Glutamatergic neuron (in vitro differentiated cells): ENCODE measurements at regions not wholly inside any gene's neighbourhood (a gene's known extent, or its start where the extent isn't known, plus 50 kb on each side); places are given as distances from the start of the nearest gene placed in this dataset.

Experiments used
- DNase-seq: peaks from one replicate; pipeline ENCODE4 v3.0.0; 2022
- H3K27ac Mint-ChIP-seq: one replicate; pipeline ENCODE4 v1.8.0; 2020; ENCODE audit warnings: mild to moderate bottlenecking, mixed read lengths, inconsistent platforms; ENCODE audit not compliant: unreplicated experiment
- H3K27me3 Mint-ChIP-seq: one replicate; pipeline ENCODE4 v1.8.0; 2020; ENCODE audit warnings: mild to moderate bottlenecking, moderate library complexity, mixed read lengths, inconsistent platforms; ENCODE audit not compliant: unreplicated experiment
- H3K36me3 Mint-ChIP-seq: one replicate; pipeline ENCODE4 v1.8.0; 2020; ENCODE audit warnings: mild to moderate bottlenecking, mixed read lengths, inconsistent platforms; ENCODE audit not compliant: unreplicated experiment
- H3K4me1 Mint-ChIP-seq: one replicate; pipeline ENCODE4 v1.8.0; 2020; ENCODE audit warnings: mild to moderate bottlenecking, low read depth, mixed read lengths, inconsistent platforms; ENCODE audit not compliant: unreplicated experiment
- H3K4me3 Mint-ChIP-seq: one replicate; pipeline ENCODE4 v1.8.0; 2020; ENCODE audit warnings: mild to moderate bottlenecking, mixed read lengths, inconsistent platforms; ENCODE audit not compliant: unreplicated experiment
- H3K9me3 Mint-ChIP-seq: one replicate; pipeline ENCODE4 v1.8.0; 2020; ENCODE audit warnings: mild to moderate bottlenecking, moderate library complexity, mixed read lengths, inconsistent platforms; ENCODE audit not compliant: unreplicated experiment
- CTCF ChIP-seq: fragments of 200-600 bp; sonication (generic); IDR thresholded peaks from one replicate; pipeline ENCODE4 v1.5.0; 2021; ENCODE audit not compliant: partially characterized antibody, unreplicated experiment

- peaks cover 6% of the 10 kb centered on the region for H3K27me3 Mint-ChIP-seq
- DNase-seq, result no peak
- peaks cover 4% of the 10 kb centered on the region for H3K4me1 Mint-ChIP-seq
- H3K27ac Mint-ChIP-seq, result no peak overlapping the region
- H3K36me3 Mint-ChIP-seq, result no peaks in the 10 kb centered on the region
- peaks cover 7% of the 10 kb centered on the region for H3K9me3 Mint-ChIP-seq
- no peak for TF ChIP-seq CTCF
- no peak overlapping the region for H3K4me3 Mint-ChIP-seq
Measured at GRCh38 chr15:77786956-77787355, 154.2 kb upstream of the LINGO1 start.

GRCh38 chr15:77786181-77786890 lies 153.6 kb upstream of the LINGO1 start:
- Mint-ChIP-seq H3K9me3 (peaks cover 7% of the 10 kb centered on the region), H3K4me1 (peaks cover 4% of the 10 kb centered on the region), H3K4me3 (no peak overlapping the region), H3K27ac (no peak overlapping the region), H3K27me3 (peaks cover 5% of the 10 kb centered on the region), H3K36me3 (no peaks in the 10 kb centered on the region)
- no peak for TF ChIP-seq CTCF
- no peak for DNase-seq

- H3K36me3 Mint-ChIP-seq, result peaks cover 12% of the 10 kb centered on the region
- peaks cover 4% of the 10 kb centered on the region for H3K9me3 Mint-ChIP-seq
- H3K4me1 Mint-ChIP-seq, result peaks cover 4% of the 10 kb centered on the region
- DNase-seq, result peak; percentile 60
- peak; percentile 62 for TF ChIP-seq CTCF
- H3K27ac Mint-ChIP-seq, result no peak overlapping the region
- no peak overlapping the region for H3K4me3 Mint-ChIP-seq
- peaks cover 5% of the 10 kb centered on the region for H3K27me3 Mint-ChIP-seq
Measured at GRCh38 chr15:77784361-77785292, 151.9 kb upstream of the LINGO1 start.

GRCh38 chr15:77783636-77784035 lies 150.9 kb upstream of the LINGO1 start:
- H3K27ac Mint-ChIP-seq, result no peak overlapping the region
- H3K4me3 Mint-ChIP-seq, result no peak overlapping the region
- peaks cover 8% of the 10 kb centered on the region for H3K9me3 Mint-ChIP-seq
- H3K27me3 Mint-ChIP-seq, result peaks cover 8% of the 10 kb centered on the region
- TF ChIP-seq CTCF, result no peak
- DNase-seq, result no peak
- H3K4me1 Mint-ChIP-seq, result peaks cover 4% of the 10 kb centered on the region
- H3K36me3 Mint-ChIP-seq, result peaks cover 22% of the 10 kb centered on the region

GRCh38 chr15:77782691-77783090 lies 150.0 kb upstream of the LINGO1 start:
- H3K27ac Mint-ChIP-seq, result no peak overlapping the region
- H3K4me3 Mint-ChIP-seq, result no peak overlapping the region
- H3K4me1 Mint-ChIP-seq, result peaks cover 3% of the 10 kb centered on the region
- peaks cover 15% of the 10 kb centered on the region for H3K9me3 Mint-ChIP-seq
- no peak for DNase-seq
- no peak for TF ChIP-seq CTCF
- H3K27me3 Mint-ChIP-seq, result peaks cover 8% of the 10 kb centered on the region
- H3K36me3 Mint-ChIP-seq, result peaks cover 28% of the 10 kb centered on the region
